ENCODE measurements at regions not wholly inside any gene's neighbourhood (a gene's known extent, or its start where the extent isn't known, plus 50 kb on each side); places are given as distances from the start of the nearest gene placed in this dataset.
"Not testable (repeated sequence)": the region's sequence is repeated elsewhere in the genome, so short reads cannot be mapped to it uniquely, and the experiment has no call there.

GRCh38 chr2:176573612-176574483 is 304.6 kb downstream of the MTX2 start:
- no peak for DNase-seq

GRCh38 chr2:176574484-176575236 is 305.4 kb downstream of the MTX2 start:
- no peak for DNase-seq

- DNase-seq = no peak
Observed at GRCh38 chr2:176575237-176575744, 306.0 kb downstream of the MTX2 start.

- no peak for DNase-seq
Observed at GRCh38 chr2:176577054-176577453, 307.8 kb downstream of the MTX2 start.

GRCh38 chr2:176578292-176578691 is 309.1 kb downstream of the MTX2 start:
- not testable (repeated sequence) for DNase-seq

GRCh38 chr2:176579608-176580007 is 310.4 kb downstream of the MTX2 start:
- DNase-seq = no peak

- no peak for DNase-seq
Observed at GRCh38 chr2:176581557-176582165, 312.4 kb downstream of the MTX2 start.

GRCh38 chr2:176582176-176582575 is 312.9 kb downstream of the MTX2 start:
- no peak for DNase-seq

GRCh38 chr2:176582990-176583481 is 313.8 kb downstream of the MTX2 start:
- DNase-seq = no peak

GRCh38 chr2:176583607-176584006 is 314.4 kb downstream of the MTX2 start:
- no peak for DNase-seq

- DNase-seq = no peak
Observed at GRCh38 chr2:176584333-176584732, 315.1 kb downstream of the MTX2 start.

- no peak for DNase-seq
Observed at GRCh38 chr2:176585291-176585690, 316.0 kb downstream of the MTX2 start.

- no peak for DNase-seq
Observed at GRCh38 chr2:176585791-176586190, 316.5 kb downstream of the MTX2 start.

GRCh38 chr2:176589287-176589686 is 320.0 kb downstream of the MTX2 start:
- DNase-seq = no peak

- DNase-seq = no peak
Observed at GRCh38 chr2:176589825-176590440, 320.7 kb downstream of the MTX2 start.

GRCh38 chr2:176592216-176592615 is 323.0 kb downstream of the MTX2 start:
- no peak for DNase-seq

- DNase-seq = peak; percentile 24 to 36
Observed at GRCh38 chr2:176595986-176596385, 326.7 kb downstream of the MTX2 start.

- no peak for DNase-seq
Observed at GRCh38 chr2:176597916-176598315, 328.7 kb downstream of the MTX2 start.

- DNase-seq = no peak
Observed at GRCh38 chr2:176598351-176598750, 329.1 kb downstream of the MTX2 start.

- DNase-seq = no peak
Observed at GRCh38 chr2:176599796-176600485, 330.7 kb downstream of the MTX2 start.

- DNase-seq = no peak
Observed at GRCh38 chr2:176601066-176601465, 331.8 kb downstream of the MTX2 start.
